ENCODE measurements at regions not wholly inside any gene's neighbourhood (a gene's known extent, or its start where the extent isn't known, plus 50 kb on each side); places are given as distances from the start of the nearest gene placed in this dataset.

DNA sequence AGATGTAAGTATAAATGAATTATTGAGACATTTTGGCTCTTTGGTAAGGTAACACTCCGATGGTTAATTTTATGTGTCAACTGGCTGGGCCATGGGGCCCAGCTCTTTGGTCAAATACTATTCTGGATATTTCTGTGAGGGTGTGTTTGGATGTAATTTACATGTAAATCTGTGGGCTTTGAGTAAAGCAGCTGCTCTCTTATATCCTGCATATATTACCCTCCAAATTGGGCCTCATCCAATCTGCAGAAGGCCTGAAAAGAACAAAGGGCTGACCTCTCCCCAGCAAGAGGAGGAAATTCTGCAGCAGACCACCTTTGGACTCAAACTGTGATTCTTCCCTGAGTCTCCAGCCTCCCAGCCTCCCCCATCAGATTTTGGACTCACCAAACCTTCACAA lies 464.1 kb downstream of the PLCL1 start:
- 86% methylated on average over 1 of the region's 1 CpG for WGBS (ENCODE audit: insufficient coverage)
- CTCF ChIA-PET = interaction anchor here (1.3 kb wide), 1 partner anchor 46 kb away, joined by 3 read pairs; no protein-coding TSS in a partner anchor
- ATAC-seq (ENCODE audit: low read depth) = no peak
- POLR2A ChIA-PET = no interaction called here
- H3K27ac Mint-ChIP-seq = no peak overlapping the region
- H3K36me3 ChIP-seq (replicated peaks in 1 of 2; ENCODE audit: control extremely low read depth in 1 of 2, control insufficient read depth in 1 of 2, extremely low read depth in 1 of 2, insufficient read depth in 2 of 2, low read length in 1 of 2) = no peaks in the 10 kb centered on the region
- H3K4me2 ChIP-seq (replicated peaks; ENCODE audit: low read depth, low read length, poor library complexity, severe bottlenecking) = no peak overlapping the region
- no peak overlapping the region for H3K27ac ChIP-seq (ENCODE audit: low read length in 2 of 2)
- H3K9me3 Mint-ChIP-seq (ENCODE audit: insufficient read depth) = no peaks in the 10 kb centered on the region
- peaks cover 0 to 3% (median 0%) of the 10 kb centered on the region in 4 experiments for H3K27me3 ChIP-seq (replicated peaks in 1 of 4; ENCODE audit: control extremely low read depth in 1 of 4, control insufficient read depth in 3 of 4, insufficient read depth in 4 of 4, low read length in 3 of 4)
- no peak overlapping the region for H3K4me3 Mint-ChIP-seq
- DNase-seq = no peak
- no peak for TF ChIP-seq EZH2 (IDR thresholded peaks at IDR 0.05; ENCODE audit: borderline replicate concordance, insufficient read depth, low read depth, low read length, poor library complexity, severe bottlenecking)
- TF ChIP-seq CTCF (IDR thresholded peaks at IDR 0.05) = no peak
- no peaks in the 10 kb centered on the region for H3K4me1 ChIP-seq (ENCODE audit: control insufficient read depth in 2 of 2, insufficient read depth in 2 of 2, low read length in 2 of 2)
- H3K9me3 ChIP-seq (ENCODE audit: control extremely low read depth in 1 of 3, control insufficient read depth in 2 of 3, insufficient read depth in 1 of 3, low read length in 2 of 3) = no peaks in the 10 kb centered on the region
- no peak overlapping the region for H3K9ac ChIP-seq (ENCODE audit: low read length)
- H3K79me2 ChIP-seq (ENCODE audit: control insufficient read depth, insufficient read depth, low read length) = no peaks in the 10 kb centered on the region
- no peaks in the 10 kb centered on the region for H3K4me1 Mint-ChIP-seq
- peaks cover 3% of the 10 kb centered on the region for H3K27me3 Mint-ChIP-seq
- no peaks in the 10 kb centered on the region for H4K20me1 ChIP-seq (ENCODE audit: control insufficient read depth, insufficient read depth, low read length, poor library complexity, severe bottlenecking)
- H2AFZ ChIP-seq (ENCODE audit: insufficient read depth, low read depth, low read length, poor library complexity, severe bottlenecking) = no peak overlapping the region
- no peak overlapping the region for H3K4me3 ChIP-seq (ENCODE audit: control extremely low read depth in 1 of 5, extremely low read depth in 1 of 5, insufficient read depth in 1 of 5, low read depth in 2 of 5, low read length in 4 of 5)
- intact Hi-C loops (cut with micrococcal nuclease) = no loop called here

GRCh38 chr2:198259496-198259895 lies 455.1 kb downstream of the PLCL1 start:
- Histone ChIP-seq H3K4me1 (ENCODE audit: control insufficient read depth in 2 of 2, insufficient read depth in 2 of 2, low read length in 2 of 2) (no peaks in the 10 kb centered on the region), H3K4me2 (replicated peaks; ENCODE audit: low read depth, low read length, poor library complexity, severe bottlenecking) (no peak overlapping the region), H3K79me2 (ENCODE audit: control insufficient read depth, insufficient read depth, low read length) (no peaks in the 10 kb centered on the region), H3K27ac (ENCODE audit: low read length in 2 of 2) (no peak overlapping the region), H3K4me3 (ENCODE audit: control extremely low read depth in 1 of 5, extremely low read depth in 1 of 5, insufficient read depth in 1 of 5, low read depth in 2 of 5, low read length in 4 of 5) (no peak overlapping the region), H4K20me1 (ENCODE audit: control insufficient read depth, insufficient read depth, low read length, poor library complexity, severe bottlenecking) (no peaks in the 10 kb centered on the region), H2AFZ (ENCODE audit: insufficient read depth, low read depth, low read length, poor library complexity, severe bottlenecking) (no peak overlapping the region), H3K27me3 (replicated peaks in 1 of 4; ENCODE audit: control extremely low read depth in 1 of 4, control insufficient read depth in 3 of 4, insufficient read depth in 4 of 4, low read length in 3 of 4) (no peaks in the 10 kb centered on the region), H3K36me3 (replicated peaks in 1 of 2; ENCODE audit: control extremely low read depth in 1 of 2, control insufficient read depth in 1 of 2, extremely low read depth in 1 of 2, insufficient read depth in 2 of 2, low read length in 1 of 2) (no peaks in the 10 kb centered on the region), H3K9me3 (ENCODE audit: control extremely low read depth in 1 of 3, control insufficient read depth in 2 of 3, insufficient read depth in 1 of 3, low read length in 2 of 3) (no peaks in the 10 kb centered on the region), H3K9ac (ENCODE audit: low read length) (no peak overlapping the region)
- Mint-ChIP-seq H3K27ac (no peak overlapping the region), H3K27me3 (peaks cover 4% of the 10 kb centered on the region), H3K4me1 (no peaks in the 10 kb centered on the region), H3K4me3 (no peak overlapping the region), H3K9me3 (ENCODE audit: insufficient read depth) (no peaks in the 10 kb centered on the region)
- DNase-seq (no peak), ATAC-seq (ENCODE audit: low read depth) (no peak)
- WGBS (ENCODE audit: insufficient coverage) = 100% methylated on average over 3 of the region's 3 CpGs
- POLR2A ChIA-PET = no interaction called here
- TF ChIP-seq CTCF (IDR thresholded peaks at IDR 0.05) (no peak), EZH2 (IDR thresholded peaks at IDR 0.05; ENCODE audit: borderline replicate concordance, insufficient read depth, low read depth, low read length, poor library complexity, severe bottlenecking) (no peak)
- intact Hi-C loops (cut with micrococcal nuclease) = no loop called here
- CTCF ChIA-PET = no interaction called here
